LoVo (cell line): ENCODE measurements at regions not wholly inside any gene's neighbourhood (a gene's known extent, or its start where the extent isn't known, plus 50 kb on each side); places are given as distances from the start of the nearest gene placed in this dataset.

ENCODE experiments used
- DNase-seq: peaks from one replicate; pipeline ENCODE4 v3.0.0-alpha.2; 2016; ENCODE audit warnings: low spot score

DNA sequence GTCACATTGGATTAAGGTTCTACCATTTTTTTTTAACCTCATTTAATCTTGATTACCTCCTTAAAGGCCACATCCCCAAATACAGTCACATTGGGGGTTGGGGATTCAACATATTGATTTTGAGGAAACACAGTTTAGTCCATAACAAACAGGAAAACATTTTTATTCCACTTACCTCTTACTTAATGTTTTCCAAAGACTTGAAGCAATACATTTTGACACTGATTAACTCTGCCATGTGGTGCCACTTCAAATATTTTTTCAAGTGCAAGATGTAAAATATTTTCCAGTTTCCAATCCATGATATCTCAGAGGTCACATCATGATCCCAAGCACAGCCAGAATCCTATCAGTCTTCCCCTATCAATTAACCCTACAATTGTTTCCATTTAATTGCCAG is 548.0 kb downstream of the CSNK1G3 start:
- no peak for DNase-seq

DNA sequence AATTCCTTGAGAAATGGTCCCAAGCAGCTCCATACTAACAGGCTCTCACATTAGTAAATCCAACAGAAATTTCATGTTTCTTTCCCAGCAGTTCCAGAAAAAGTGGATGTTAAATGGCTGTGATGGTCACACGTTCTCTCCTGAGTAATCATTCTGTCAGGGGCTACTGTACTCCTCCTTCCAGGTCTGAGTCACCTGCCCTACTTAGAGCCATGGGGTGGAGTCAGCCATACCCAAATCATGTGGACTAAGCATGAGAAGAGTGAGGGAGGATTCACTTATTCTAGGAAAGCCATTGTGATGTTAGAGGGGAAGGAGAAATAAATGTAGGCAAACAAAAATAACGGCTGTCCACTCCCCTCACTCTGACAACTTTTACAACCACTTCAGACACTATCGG is 547.2 kb downstream of the CSNK1G3 start:
- DNase-seq = peak; percentile 31

DNA sequence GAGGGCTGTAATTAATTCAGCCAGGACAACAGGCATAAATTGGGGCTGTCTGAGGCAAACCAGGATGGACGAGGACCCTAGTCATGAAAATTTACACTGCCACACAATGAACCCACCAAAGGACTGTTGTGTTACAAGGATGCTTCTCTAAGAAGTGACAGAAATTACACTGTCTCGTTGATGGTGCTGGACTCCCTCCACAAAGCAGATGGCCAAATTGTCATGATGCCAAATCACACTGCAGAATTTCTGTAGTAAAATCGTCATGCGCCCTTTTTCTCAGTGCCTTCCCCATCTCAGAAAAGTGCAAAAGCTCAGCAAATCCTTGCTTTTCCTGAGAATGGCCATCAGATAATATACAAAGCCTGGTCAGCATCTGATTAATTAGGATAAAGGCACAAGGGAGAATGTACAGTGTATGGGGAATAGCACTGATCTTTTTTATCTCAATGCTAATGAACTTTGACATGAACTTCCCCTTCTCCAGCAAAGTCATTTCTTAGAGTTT is 545.8 kb downstream of the CSNK1G3 start:
- DNase-seq = no peak

DNA sequence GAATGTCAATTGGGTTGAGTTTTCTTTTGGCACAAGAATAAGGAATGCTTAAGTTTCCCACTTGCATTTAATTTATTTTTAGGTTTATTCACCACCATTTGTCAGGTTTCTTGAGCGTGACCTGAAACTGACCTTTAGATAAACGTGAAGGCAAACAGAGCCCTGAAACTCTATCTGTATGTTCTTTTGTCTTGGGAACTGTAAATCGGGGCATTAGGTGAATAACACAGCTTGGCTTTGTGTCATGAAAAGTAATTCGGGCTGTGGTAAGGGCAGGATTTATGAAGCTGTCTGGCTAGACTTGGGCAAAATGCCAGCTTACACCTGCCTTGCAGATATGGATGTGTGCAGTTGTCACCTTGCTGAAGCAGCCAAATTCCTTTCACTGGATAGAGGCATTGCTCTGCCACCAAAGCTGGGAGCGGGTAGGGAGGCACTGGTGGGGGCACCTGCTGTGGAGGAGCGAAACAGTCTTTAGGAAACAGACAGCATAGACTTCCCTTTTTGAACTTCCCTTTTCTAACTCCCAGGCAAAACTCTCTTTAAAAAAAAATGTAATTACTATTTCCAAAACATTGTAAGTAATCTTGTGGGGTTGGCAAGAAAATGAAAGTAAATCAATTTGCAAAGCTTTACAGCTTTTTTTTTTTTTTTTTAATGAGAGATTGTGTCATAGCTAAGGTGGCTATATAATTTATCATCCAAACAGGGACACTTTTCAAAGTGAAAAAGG is 545.2 kb downstream of the CSNK1G3 start:
- peak; percentile 57 for DNase-seq

DNA sequence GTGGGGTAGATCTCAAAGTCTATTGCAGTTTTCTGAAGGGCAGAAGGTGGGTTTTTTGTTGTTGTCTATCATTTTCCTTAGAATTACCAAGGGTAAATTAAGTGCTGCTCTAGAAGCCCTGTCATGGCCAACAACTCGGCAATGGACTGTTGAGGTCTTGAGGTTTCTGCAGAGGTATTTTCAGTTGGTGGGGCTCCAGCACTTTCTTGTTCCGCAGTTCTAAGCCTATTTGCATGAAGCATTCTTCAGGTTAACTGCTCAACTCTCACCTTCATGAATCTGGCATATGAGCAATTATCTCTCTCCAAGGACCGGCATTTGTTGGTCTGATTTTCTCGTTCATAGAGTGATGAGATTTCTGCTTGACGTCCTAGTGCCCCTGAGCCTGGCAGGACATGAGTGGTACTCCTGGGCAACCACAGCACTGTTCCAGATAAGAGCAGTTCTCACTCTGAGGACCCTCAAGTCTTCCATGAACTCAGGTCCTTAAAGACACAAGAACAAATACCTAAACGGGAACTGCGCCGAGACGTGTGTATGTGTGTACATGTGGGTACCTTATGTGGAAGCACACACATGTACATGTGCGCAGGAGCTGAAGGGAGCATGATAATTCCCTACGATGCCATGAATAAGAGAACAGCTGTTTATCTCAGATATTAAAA is 544.5 kb downstream of the CSNK1G3 start:
- no peak for DNase-seq

DNA sequence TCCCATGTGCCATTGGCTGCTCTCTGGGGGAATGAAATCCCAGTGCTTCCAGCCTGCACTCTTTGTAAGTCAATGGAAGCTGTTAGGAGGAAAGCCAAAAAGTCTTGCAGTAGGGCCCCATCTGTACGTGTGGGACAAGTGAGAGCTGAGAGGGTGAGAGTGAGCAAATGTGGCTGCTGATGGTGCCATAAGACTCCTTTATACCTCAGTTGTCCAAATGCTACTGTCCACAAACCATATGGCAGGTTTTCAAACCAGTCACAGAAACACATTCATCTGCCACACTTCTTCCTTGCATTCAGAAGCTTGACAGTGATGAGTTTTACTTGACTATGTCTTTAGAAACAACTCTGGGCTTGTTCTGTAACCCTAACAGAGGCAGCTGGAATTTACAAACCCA is 543.8 kb downstream of the CSNK1G3 start:
- no peak for DNase-seq

DNA sequence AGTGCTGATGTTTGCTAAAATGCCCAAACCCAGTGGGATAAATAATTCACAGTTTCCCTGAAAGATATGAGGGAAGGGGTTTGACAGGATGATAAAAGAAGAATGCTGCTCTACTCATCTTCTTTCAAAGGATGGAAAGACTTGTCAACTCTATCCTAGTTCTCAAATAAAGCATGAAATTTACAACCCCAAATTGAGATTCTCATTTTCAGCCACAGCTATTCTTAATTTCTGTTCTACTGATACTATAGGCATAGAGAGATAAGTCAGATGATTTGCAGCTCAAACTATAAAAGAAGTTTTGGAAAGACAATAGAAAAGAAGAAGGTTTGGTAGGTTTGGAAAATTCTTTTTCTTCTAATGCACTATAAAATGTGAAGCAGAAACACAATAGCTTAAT is 542.6 kb downstream of the CSNK1G3 start:
- no peak for DNase-seq

DNA sequence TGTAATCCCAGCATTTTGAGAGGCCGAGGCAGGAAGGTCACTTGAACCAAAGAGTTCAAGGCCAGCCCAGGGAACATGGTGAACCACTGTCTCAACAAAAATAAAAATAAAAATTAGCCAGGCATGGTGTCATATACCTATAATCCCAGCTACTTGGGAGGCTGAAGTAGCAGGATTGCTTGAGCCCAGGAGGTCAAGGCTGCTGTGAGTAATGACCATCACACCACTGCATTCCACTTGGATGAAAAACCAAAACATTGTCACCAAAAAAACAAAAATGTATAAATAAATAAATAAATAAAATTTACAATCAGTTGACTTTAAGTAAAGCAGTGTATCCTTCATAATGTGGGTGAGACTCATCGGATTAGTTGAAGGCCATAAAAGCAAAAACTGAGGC is 541.4 kb downstream of the CSNK1G3 start:
- DNase-seq = no peak

DNA sequence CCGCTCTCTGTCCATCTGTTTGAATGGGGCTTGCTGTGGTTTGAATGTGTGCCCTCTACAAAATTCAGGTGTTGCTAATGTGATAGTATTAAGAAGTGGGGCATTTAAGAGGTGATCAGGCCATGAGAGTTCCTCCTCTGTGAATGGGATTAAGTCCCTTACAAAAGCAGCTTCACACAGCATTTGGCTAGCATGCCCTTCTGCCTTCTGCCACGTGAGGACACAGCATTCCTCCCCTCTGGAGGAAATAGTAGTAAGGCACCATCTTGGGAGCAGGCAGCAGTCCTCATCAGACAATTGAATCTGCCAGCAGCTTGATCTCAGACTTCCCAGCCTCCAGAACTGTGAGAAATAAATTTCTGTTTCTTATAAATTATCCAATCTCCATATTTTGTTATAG is 540.2 kb downstream of the CSNK1G3 start:
- DNase-seq = no peak

DNA sequence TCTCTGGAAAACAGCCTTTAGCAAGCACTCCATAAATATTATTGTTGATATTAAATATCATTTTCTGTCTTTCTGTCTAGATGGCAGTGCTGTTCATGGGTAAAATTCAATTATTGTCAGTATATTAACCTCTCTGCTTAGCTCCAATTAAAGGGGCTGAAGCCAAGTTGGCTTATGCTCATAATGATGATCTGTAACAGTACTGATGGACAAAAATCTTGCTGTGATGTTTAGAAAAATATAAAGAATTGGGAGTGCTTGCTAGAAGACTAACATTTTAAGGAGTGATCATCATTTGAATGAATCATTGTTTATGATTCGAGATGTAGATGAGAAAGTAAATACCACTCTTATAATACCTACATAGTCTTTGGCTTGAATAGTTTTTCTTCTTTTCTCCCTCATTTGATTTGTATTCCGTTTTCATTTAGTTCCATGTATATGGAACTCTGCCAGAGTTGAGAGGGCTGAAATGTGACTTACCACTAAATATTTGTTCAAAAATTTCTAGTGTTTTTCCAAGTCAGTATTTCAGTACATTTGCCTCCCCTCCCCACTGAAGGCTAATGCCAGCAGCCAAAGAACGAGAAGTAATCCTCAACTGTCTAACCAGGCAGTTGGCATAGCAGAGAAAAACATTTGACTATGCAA is 538.3 kb downstream of the CSNK1G3 start:
- DNase-seq = no peak

DNA sequence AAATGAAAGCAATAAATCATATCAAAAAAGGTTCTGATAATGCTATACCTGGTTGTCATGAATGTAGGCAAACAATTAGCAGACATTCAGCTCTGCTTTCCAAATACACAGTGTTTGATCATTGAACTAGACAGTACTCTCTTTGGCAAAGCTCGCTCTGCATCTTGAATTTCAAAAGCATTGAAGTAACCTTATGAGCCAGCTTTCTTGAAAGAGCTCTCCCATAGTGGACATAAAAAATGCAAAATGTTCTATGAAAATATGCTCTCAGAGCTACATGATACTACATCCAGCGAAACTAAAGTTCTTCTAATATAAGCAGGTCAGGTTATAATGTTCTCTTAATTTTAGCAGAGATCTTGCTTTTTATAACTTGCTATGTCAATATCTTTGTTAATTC is 533.4 kb downstream of the CSNK1G3 start:
- DNase-seq = no peak

DNA sequence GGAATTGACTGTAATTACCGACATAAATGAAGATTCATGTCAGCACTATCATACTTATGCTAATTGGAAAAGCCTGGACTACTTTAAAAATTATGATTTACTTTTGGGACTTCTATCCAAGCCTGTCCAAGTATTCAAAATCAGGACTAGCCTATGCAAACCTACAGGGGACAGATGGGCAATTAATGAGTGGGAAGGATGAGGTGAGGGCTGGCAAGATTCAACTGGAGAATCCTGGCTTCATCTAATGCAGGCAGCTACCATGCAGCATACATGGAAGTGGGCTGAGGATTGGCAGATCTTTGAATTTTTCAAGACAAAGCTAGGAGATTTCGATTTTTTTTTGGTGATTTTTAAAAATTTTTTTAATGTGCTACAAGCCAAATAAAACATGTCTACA is 532.6 kb downstream of the CSNK1G3 start:
- no peak for DNase-seq

DNA sequence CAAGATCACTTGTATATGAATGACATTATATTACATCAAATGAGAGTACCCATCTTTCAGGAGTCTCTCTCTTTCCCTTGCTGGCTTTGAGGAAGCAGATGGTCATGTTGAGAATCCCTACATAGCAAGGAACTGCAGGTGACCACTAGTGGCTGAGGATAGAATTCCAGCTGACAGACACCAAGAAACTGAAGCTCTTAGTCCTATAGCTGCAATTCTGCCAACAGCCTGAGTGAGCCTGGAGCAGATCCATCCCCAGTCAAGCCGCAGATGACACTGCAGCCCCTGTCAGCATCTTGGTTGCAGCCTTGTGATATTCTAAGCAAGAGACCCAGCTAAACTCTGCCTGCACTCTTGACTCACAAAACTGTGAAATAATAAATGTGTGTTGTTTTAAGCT is 531.5 kb downstream of the CSNK1G3 start:
- peak; percentile 66 for DNase-seq

DNA sequence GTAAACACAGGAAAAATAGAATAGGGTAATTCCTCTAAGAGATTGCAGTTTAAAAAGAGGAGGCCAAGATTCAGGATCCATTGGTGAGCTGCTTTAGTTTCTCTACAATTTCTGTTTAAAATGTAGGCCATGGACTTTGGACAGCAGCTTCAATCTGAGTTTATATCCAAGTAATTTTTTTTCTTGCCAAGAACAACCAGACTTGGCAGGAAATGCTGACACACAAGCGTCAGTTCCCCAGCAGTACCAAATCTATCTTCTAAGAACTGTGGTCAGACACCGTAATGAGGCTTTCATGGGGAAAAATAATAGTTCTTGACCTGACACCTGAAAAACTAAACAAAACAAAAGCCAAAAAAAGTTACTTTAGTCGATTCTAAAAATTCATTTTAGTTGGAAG is 528.8 kb downstream of the CSNK1G3 start:
- DNase-seq = no peak

DNA sequence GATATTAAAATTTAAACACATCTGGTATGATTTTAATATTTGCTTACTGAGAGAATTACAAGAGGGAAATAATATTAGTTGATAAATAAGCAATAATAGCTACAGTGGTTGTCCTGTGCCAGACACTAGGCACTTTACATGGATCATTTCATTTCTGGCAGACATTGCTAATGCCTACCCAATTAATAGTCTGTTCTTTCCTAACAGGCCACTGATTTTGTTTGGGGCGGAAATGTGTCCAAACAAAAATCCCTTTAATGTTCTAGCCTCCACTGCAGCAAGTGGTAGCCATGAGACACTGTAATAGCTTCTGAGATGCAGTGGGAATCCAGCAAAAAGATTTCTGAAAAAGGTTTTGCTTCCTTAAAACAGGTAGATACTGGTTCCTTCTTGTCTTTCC is 527.4 kb downstream of the CSNK1G3 start:
- no peak for DNase-seq

DNA sequence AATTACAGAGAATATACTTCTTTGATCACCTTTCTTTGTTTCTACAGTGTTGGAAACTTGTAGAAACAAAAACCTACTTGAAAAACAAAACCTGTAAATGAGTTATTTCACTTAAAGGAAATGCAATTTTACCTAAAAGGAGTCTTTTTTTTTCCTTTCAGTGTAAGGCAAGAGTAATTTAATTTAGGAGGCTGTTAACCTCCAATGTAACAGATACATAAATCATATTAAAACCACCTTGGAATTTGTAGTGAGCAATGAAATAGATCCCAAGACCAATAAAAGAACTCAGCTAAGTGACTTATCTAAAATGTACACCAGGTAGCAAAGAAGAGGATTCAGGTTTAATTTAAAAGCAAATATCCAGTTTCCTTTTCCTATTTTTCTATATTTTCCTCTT is 524.8 kb downstream of the CSNK1G3 start:
- no peak for DNase-seq

DNA sequence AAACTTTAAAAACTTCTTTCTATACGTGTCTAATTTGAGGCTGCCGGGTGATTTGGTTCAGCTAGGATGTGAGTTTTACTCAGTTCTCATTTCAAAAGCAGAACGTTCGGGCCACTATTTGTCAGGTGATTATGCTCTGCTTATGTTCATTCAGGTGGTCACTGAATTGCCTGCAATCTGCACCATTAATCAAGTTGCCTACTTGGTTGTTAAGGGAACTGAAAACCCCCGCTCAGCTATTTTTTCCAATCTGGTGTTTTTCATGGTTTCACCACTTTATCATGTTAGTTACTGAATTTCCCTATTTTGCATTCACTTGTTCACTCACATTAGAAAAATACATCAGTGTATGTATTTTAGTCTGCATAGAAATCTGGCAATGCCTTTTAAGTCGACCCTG is 523.0 kb downstream of the CSNK1G3 start:
- DNase-seq = no peak

DNA sequence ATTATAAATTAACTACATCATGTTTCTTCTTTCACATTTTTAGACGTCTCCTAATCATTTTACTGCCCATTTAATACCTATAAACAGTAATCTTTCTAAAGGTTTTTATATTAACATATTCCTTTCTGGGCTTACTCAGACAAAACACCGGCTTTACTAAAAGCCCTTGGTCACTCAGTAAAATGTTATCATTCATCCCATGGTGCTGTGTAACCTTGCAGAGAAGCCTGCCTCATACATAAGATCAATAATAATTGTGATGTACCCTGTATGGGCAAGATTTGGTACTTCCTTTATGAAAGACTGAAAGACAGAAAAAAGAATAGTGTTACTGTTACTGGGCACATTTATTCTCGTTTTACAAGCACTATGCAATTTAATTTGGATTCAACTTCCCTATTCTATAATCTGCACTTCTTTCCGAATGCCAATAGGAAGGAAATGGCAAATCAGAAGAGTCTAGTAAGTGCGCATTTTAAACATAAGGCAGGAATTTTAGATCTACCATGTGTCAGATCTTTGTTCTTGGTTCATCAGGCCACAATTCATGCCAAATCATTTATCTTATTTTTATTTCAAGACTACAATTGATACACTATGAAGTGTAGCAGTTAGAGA is 522.2 kb downstream of the CSNK1G3 start:
- no peak for DNase-seq

DNA sequence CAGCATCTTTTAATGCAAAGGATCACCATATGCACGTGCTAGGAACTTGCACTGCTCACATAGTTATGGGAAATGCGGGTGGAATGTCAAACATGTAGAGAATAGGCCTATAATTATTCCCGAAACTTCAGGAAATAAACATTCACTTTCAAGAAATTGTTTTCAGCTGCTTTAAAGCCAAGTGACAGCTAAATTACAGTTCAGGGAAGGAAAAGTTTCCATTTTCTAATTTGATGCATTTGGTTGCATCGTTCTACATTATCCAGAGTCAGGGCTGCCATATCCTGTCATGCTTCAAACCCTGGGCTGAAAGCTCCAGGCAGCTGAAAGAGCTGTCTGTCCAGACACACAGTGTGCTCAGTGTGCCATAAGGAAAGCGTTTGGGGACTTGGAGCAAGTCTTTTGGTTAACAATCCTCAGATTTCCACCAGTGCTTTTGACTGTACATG is 518.1 kb downstream of the CSNK1G3 start:
- DNase-seq = no peak

DNA sequence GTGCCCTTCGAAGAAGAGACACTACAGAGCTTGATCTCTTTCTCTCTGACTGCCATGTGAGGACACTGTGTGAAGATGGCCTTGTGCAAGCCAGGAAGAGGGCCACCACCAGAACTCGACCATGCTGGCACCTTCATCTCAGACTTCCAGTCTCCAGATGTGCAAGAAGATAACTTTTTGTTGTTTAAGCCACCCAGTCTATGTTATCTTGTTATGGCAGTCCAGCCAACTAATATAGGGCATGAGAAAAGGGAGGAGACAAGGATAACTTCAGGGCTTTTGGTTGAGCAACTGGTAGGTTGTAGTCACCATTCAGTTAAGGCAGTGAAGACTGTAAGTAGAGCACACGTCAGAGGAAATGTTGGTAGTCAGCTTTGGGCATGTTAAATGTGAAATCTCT is 515.5 kb downstream of the CSNK1G3 start:
- no peak for DNase-seq

DNA sequence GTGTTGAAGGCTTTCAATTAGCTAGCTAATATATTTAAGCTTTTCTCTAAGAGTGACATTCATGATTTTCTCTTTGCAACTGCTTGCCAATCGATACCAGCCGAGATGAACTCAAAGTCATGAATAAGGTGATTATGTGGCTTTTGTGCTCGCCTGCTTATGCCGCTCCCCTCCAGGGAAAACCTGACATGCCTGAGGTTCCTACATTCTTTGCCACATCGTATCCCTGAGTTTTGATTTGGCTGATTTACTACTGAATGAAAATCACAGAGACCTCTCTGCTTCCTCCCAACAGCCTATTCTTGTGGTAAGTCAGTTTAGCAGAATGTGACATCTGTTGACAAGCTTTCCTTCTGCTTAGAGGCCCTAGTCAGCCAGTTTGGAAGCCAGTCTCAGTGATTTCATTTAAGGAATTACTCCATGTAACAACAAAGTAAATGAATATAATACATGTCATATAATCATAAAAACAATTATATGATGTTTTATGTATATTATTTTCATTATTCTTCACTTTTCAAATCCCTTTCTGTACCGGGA is 513.4 kb downstream of the CSNK1G3 start:
- no peak for DNase-seq

DNA sequence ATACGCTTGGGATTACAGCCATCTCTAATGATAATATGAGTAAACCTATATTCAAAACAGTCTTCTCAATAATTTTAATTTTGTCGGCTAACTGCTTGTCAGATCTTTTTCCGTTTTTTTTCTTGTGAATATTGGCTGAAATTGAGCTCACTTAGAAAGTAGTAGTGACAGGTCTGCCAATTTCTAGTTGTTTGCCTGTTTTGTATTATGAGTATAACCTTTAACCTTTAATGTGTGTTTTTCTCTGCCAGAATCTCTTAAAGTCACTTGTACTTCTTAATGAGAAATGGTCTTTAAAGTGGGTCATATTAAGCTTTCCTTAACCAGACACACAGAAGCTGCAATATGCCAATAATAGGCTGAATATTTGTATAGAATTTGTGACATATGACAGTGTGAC is 511.0 kb downstream of the CSNK1G3 start:
- DNase-seq = no peak

DNA sequence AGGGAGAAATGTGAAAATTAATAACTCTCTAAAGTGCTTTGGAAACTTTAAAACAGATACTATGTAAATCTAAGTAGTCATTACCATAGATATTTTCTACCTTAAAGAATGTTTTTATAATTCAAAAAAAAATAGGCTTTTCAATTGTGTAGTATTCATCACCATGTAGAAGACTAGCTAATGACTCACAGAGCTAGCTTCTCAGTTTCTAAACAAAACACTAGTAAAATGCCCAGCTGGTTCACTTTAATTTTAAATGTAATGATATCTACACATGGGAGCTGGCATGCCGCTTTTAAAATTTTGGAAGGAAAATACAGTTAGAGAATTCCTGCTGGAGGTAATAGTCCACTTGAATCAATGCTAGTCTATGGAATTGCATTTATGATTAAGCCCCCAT is 509.8 kb downstream of the CSNK1G3 start:
- no peak for DNase-seq
